RWPE2 (cell line): ENCODE measurements at regions not wholly inside any gene's neighbourhood (a gene's known extent, or its start where the extent isn't known, plus 50 kb on each side); places are given as distances from the start of the nearest gene placed in this dataset.

Experiments
- ATAC-seq: fragments of 200-7000 bp; cut with Tn5 transposase; 3 replicates; pipeline ENCODE4 v1.9.1; 2021; ENCODE audit warnings: low read depth
- DNase-seq: peaks from one replicate; pipeline ENCODE4 v3.0.0-alpha.2; 2020; ENCODE audit warnings: low spot score
- H3K27ac ChIP-seq: fragments of 450-650 bp; 2 replicates; pipeline ENCODE4 v1.5.1; 2017; ENCODE audit warnings: mild to moderate bottlenecking; ENCODE audit not compliant: poor library complexity, severe bottlenecking
- H3K27me3 ChIP-seq: fragments of 250-450 bp; sonication (Bioruptor Pico); 2 replicates; pipeline ENCODE4 v1.5.1; 2021; ENCODE audit warnings: mild to moderate bottlenecking, moderate library complexity; ENCODE audit not compliant: insufficient read depth, poor library complexity, severe bottlenecking
- H3K36me3 ChIP-seq: fragments of 250-450 bp; sonication (Bioruptor Pico); 2 replicates; pipeline ENCODE4 v1.5.1; 2020; ENCODE audit warnings: low read depth, mild to moderate bottlenecking, moderate library complexity
- H3K4me1 ChIP-seq: fragments of 250-450 bp; sonication (Bioruptor Pico); 2 replicates; pipeline ENCODE4 v1.5.1; 2021; ENCODE audit warnings: mild to moderate bottlenecking, moderate library complexity; ENCODE audit not compliant: insufficient read depth, poor library complexity, severe bottlenecking
- H3K4me3 ChIP-seq: fragments of 250-450 bp; sonication (Bioruptor Pico); 2 replicates; pipeline ENCODE4 v1.5.1; 2021; ENCODE audit warnings: mild to moderate bottlenecking, moderate library complexity; ENCODE audit not compliant: severe bottlenecking
- H3K9me3 ChIP-seq: fragments of 250-450 bp; sonication (Bioruptor Pico); 2 replicates; pipeline ENCODE4 v1.5.1; 2021; ENCODE audit warnings: mild to moderate bottlenecking, moderate library complexity; ENCODE audit not compliant: severe bottlenecking
- CTCF ChIP-seq: fragments of 450-650 bp; IDR thresholded peaks from one replicate; pipeline ENCODE4 v1.5.1; 2017; ENCODE audit warnings: mild to moderate bottlenecking, moderate library complexity; ENCODE audit not compliant: poor library complexity, severe bottlenecking

GRCh38 chr5:175579742-175580432, 78.0 kb upstream of the HRH2 start:
- Histone ChIP-seq H3K36me3 (no peaks in the 10 kb centered on the region), H3K9me3 (no peaks in the 10 kb centered on the region), H3K27me3 (peaks cover 4% of the 10 kb centered on the region), H3K27ac (no peak overlapping the region), H3K4me1 (peaks cover 5% of the 10 kb centered on the region), H3K4me3 (no peak overlapping the region)
- ATAC-seq (no peak), DNase-seq (no peak)
- TF ChIP-seq CTCF: no peak

- TF ChIP-seq CTCF: no peak
- peak; percentile 80 for DNase-seq
- Histone ChIP-seq H3K27ac (peak overlapping the region; percentile 69), H3K27me3 (no peaks in the 10 kb centered on the region), H3K36me3 (no peaks in the 10 kb centered on the region), H3K4me1 (peaks cover 5% of the 10 kb centered on the region), H3K9me3 (no peaks in the 10 kb centered on the region), H3K4me3 (no peak overlapping the region)
- peak; percentile 98 for ATAC-seq
Measured at GRCh38 chr5:175582697-175583096, 75.2 kb upstream of the HRH2 start.

GRCh38 chr5:175585567-175585966, 72.3 kb upstream of the HRH2 start:
- H3K4me3 ChIP-seq: no peak overlapping the region
- H3K4me1 ChIP-seq: peaks cover 5% of the 10 kb centered on the region
- no peak for ATAC-seq
- no peaks in the 10 kb centered on the region for H3K9me3 ChIP-seq
- DNase-seq: no peak
- no peak for TF ChIP-seq CTCF
- no peaks in the 10 kb centered on the region for H3K36me3 ChIP-seq
- no peaks in the 10 kb centered on the region for H3K27me3 ChIP-seq
- no peak overlapping the region for H3K27ac ChIP-seq

GRCh38 chr5:175588709-175589429, 69.0 kb upstream of the HRH2 start:
- no peaks in the 10 kb centered on the region for H3K27me3 ChIP-seq
- H3K9me3 ChIP-seq: no peaks in the 10 kb centered on the region
- no peak for ATAC-seq
- DNase-seq: no peak
- H3K4me3 ChIP-seq: no peak overlapping the region
- no peak overlapping the region for H3K27ac ChIP-seq
- H3K4me1 ChIP-seq: no peaks in the 10 kb centered on the region
- no peaks in the 10 kb centered on the region for H3K36me3 ChIP-seq
- TF ChIP-seq CTCF: no peak

- ATAC-seq: no peak
Measured at GRCh38 chr5:175589714-175590113, 68.2 kb upstream of the HRH2 start.

More at GRCh38 chr5:175589714-175590113, 68.2 kb upstream of the HRH2 start:
- no peaks in the 10 kb centered on the region for H3K36me3 ChIP-seq
- no peak overlapping the region for H3K4me3 ChIP-seq
- no peaks in the 10 kb centered on the region for H3K4me1 ChIP-seq
- DNase-seq: no peak
- H3K27ac ChIP-seq: peak overlapping the region; percentile 4
- no peaks in the 10 kb centered on the region for H3K27me3 ChIP-seq
- TF ChIP-seq CTCF: no peak
- H3K9me3 ChIP-seq: no peaks in the 10 kb centered on the region
